Glutamatergic neuron (in vitro differentiated cells): ENCODE measurements at regions not wholly inside any gene's neighbourhood (a gene's known extent, or its start where the extent isn't known, plus 50 kb on each side); places are given as distances from the start of the nearest gene placed in this dataset.

Experiments
- DNase-seq: peaks from one replicate; pipeline ENCODE4 v3.0.0; 2022
- H3K27ac Mint-ChIP-seq: one replicate; pipeline ENCODE4 v1.8.0; 2020; ENCODE audit warnings: mild to moderate bottlenecking, mixed read lengths, inconsistent platforms; ENCODE audit not compliant: unreplicated experiment
- H3K27me3 Mint-ChIP-seq: one replicate; pipeline ENCODE4 v1.8.0; 2020; ENCODE audit warnings: mild to moderate bottlenecking, moderate library complexity, mixed read lengths, inconsistent platforms; ENCODE audit not compliant: unreplicated experiment
- H3K36me3 Mint-ChIP-seq: one replicate; pipeline ENCODE4 v1.8.0; 2020; ENCODE audit warnings: mild to moderate bottlenecking, mixed read lengths, inconsistent platforms; ENCODE audit not compliant: unreplicated experiment
- H3K4me1 Mint-ChIP-seq: one replicate; pipeline ENCODE4 v1.8.0; 2020; ENCODE audit warnings: mild to moderate bottlenecking, low read depth, mixed read lengths, inconsistent platforms; ENCODE audit not compliant: unreplicated experiment
- H3K4me3 Mint-ChIP-seq: one replicate; pipeline ENCODE4 v1.8.0; 2020; ENCODE audit warnings: mild to moderate bottlenecking, mixed read lengths, inconsistent platforms; ENCODE audit not compliant: unreplicated experiment
- H3K9me3 Mint-ChIP-seq: one replicate; pipeline ENCODE4 v1.8.0; 2020; ENCODE audit warnings: mild to moderate bottlenecking, moderate library complexity, mixed read lengths, inconsistent platforms; ENCODE audit not compliant: unreplicated experiment
- CTCF ChIP-seq: fragments of 200-600 bp; sonication (generic); IDR thresholded peaks from one replicate; pipeline ENCODE4 v1.5.0; 2021; ENCODE audit not compliant: partially characterized antibody, unreplicated experiment

- no peak for DNase-seq
- no peaks in the 10 kb centered on the region for H3K36me3 Mint-ChIP-seq
- no peak for TF ChIP-seq CTCF
- H3K4me3 Mint-ChIP-seq = no peak overlapping the region
- H3K4me1 Mint-ChIP-seq = no peaks in the 10 kb centered on the region
- H3K27me3 Mint-ChIP-seq = no peaks in the 10 kb centered on the region
- H3K27ac Mint-ChIP-seq = no peak overlapping the region
- peaks cover 2% of the 10 kb centered on the region for H3K9me3 Mint-ChIP-seq
Measured at GRCh38 chr4:115370490-115370889, 257.1 kb upstream of the NDST4 start.

- Mint-ChIP-seq H3K36me3 (no peaks in the 10 kb centered on the region), H3K4me3 (no peak overlapping the region), H3K27me3 (no peaks in the 10 kb centered on the region), H3K4me1 (no peaks in the 10 kb centered on the region), H3K27ac (no peak overlapping the region), H3K9me3 (peaks cover 2% of the 10 kb centered on the region)
- no peak for TF ChIP-seq CTCF
- DNase-seq = no peak
Measured at GRCh38 chr4:115370012-115370411, 256.6 kb upstream of the NDST4 start.

GRCh38 chr4:115366390-115366789 lies 253.0 kb upstream of the NDST4 start:
- H3K9me3 Mint-ChIP-seq = peaks cover 2% of the 10 kb centered on the region
- no peak overlapping the region for H3K4me3 Mint-ChIP-seq
- no peak overlapping the region for H3K27ac Mint-ChIP-seq
- no peaks in the 10 kb centered on the region for H3K36me3 Mint-ChIP-seq
- H3K27me3 Mint-ChIP-seq = no peaks in the 10 kb centered on the region
- no peak for DNase-seq
- TF ChIP-seq CTCF = no peak
- H3K4me1 Mint-ChIP-seq = no peaks in the 10 kb centered on the region

- Mint-ChIP-seq H3K4me3 (no peak overlapping the region), H3K27ac (no peak overlapping the region), H3K9me3 (peaks cover 2% of the 10 kb centered on the region), H3K36me3 (no peaks in the 10 kb centered on the region), H3K4me1 (no peaks in the 10 kb centered on the region), H3K27me3 (no peaks in the 10 kb centered on the region)
- DNase-seq = no peak
- TF ChIP-seq CTCF = no peak
Measured at GRCh38 chr4:115365185-115365584, 251.8 kb upstream of the NDST4 start.

GRCh38 chr4:115361781-115362180 lies 248.4 kb upstream of the NDST4 start:
- no peak overlapping the region for H3K4me3 Mint-ChIP-seq
- H3K36me3 Mint-ChIP-seq = no peaks in the 10 kb centered on the region
- no peaks in the 10 kb centered on the region for H3K27me3 Mint-ChIP-seq
- no peak for DNase-seq
- no peak for TF ChIP-seq CTCF
- no peak overlapping the region for H3K27ac Mint-ChIP-seq
- H3K4me1 Mint-ChIP-seq = no peaks in the 10 kb centered on the region
- H3K9me3 Mint-ChIP-seq = peaks cover 2% of the 10 kb centered on the region
